HepG2 (cell line): ENCODE measurements at regions not wholly inside any gene's neighbourhood (a gene's known extent, or its start where the extent isn't known, plus 50 kb on each side); places are given as distances from the start of the nearest gene placed in this dataset.

Experiments used
- BCL6 ChIP-seq: IDR thresholded peaks from 2 replicates; pipeline ENCODE4 v1.6.1; 2016; ENCODE audit warnings: missing genetic modification reagents, missing compliant biosample characterization
- BCLAF1 ChIP-seq: fragments of 450-650 bp; IDR thresholded peaks from 2 replicates; pipeline ENCODE4 v1.6.1; 2017; ENCODE audit warnings: mild to moderate bottlenecking
- ERF ChIP-seq: IDR thresholded peaks from 2 replicates; pipeline ENCODE4 v1.6.1; 2018; ENCODE audit warnings: missing biosample characterization, missing genetic modification reagents
- FOXK2 ChIP-seq: fragments of 450-650 bp; IDR thresholded peaks from 2 replicates; pipeline ENCODE4 v1.6.1; 2016
- PAX8 ChIP-seq: sonication (generic); formaldehyde crosslinking; IDR thresholded peaks from 2 replicates; pipeline ENCODE4 v1.8.0; 2022; ENCODE audit warnings: mild to moderate bottlenecking, missing genetic modification reagents, borderline replicate concordance
- POLR2A ChIP-seq, 2 experiments: IDR thresholded peaks; 2 replicates each; pipeline ENCODE4 v1.6.1; 2011; ENCODE audit warnings: low read depth in 2 of 2, low read length in 2 of 2, mild to moderate bottlenecking in 1 of 2, moderate library complexity in 1 of 2; ENCODE audit not compliant: insufficient read depth in 1 of 2
- PTBP1 ChIP-seq: fragments of 200-400 bp; formaldehyde crosslinking; IDR thresholded peaks from 2 replicates; pipeline ENCODE4 v1.6.1; 2018; ENCODE audit warnings: low read length, low read depth; ENCODE audit not compliant: poor library complexity, severe bottlenecking
- RBM22 ChIP-seq: fragments of 200-400 bp; formaldehyde crosslinking; optimal IDR thresholded peaks from 2 replicates; pipeline ENCODE3; 2017; ENCODE audit warnings: mild to moderate bottlenecking, low read length, moderate library complexity
- XBP1 ChIP-seq: sonication (generic); formaldehyde crosslinking; IDR thresholded peaks from 2 replicates; pipeline ENCODE4 v1.5.0; 2020; ENCODE audit warnings: missing genetic modification reagents
- ZBTB33 ChIP-seq: sonication (generic); formaldehyde crosslinking; IDR thresholded peaks from 2 replicates; pipeline ENCODE4 v1.4.0; 2020; ENCODE audit warnings: missing genetic modification reagents
- ZMYM3 ChIP-seq: sonication (generic); formaldehyde crosslinking; IDR thresholded peaks from 2 replicates; pipeline ENCODE4 v1.5.1; 2020; ENCODE audit warnings: mild to moderate bottlenecking, missing genetic modification reagents
- ZNF335 ChIP-seq: sonication (generic); formaldehyde crosslinking; IDR thresholded peaks from 2 replicates; pipeline ENCODE4 v1.4.0; 2020; ENCODE audit warnings: missing genetic modification reagents
- TF ChIP-seq, protein P1 (sequence below): sonication (generic); formaldehyde crosslinking; IDR thresholded peaks from 2 replicates; pipeline ENCODE4 v1.5.0; 2020; ENCODE audit warnings: mild to moderate bottlenecking, missing genetic modification reagents, moderate library complexity
- TF ChIP-seq, protein P2 (sequence below): IDR thresholded peaks from 2 replicates; pipeline ENCODE4 v1.6.1; 2012; ENCODE audit warnings: inconsistent platforms

DNA sequence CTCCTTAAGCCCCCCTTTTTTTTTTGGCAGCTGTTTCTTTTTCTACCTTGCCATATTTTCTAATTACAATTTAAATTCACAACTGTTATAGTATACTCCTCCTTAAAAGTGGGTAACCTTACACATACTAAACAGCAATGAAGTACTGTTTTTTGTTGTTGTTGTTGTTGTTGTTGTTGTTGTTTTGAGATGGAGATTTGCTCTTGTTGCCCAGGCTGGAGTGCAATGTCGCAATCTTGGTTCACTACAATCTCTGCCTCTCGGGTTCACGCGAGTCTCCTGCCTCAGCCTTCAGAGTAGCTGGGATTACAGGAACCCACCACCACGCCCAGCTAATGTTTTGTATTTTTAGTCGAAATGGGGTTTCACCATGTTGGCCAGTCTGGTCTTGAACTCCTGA lies 669.1 kb upstream of the CDH6 start:
- TF ChIP-seq BCLAF1 = no peak
- TF ChIP-seq ZMYM3 (CRISPR knock-in tag) = no peak
- TF ChIP-seq RBM22 = no peak
- TF ChIP-seq, protein P1, sequence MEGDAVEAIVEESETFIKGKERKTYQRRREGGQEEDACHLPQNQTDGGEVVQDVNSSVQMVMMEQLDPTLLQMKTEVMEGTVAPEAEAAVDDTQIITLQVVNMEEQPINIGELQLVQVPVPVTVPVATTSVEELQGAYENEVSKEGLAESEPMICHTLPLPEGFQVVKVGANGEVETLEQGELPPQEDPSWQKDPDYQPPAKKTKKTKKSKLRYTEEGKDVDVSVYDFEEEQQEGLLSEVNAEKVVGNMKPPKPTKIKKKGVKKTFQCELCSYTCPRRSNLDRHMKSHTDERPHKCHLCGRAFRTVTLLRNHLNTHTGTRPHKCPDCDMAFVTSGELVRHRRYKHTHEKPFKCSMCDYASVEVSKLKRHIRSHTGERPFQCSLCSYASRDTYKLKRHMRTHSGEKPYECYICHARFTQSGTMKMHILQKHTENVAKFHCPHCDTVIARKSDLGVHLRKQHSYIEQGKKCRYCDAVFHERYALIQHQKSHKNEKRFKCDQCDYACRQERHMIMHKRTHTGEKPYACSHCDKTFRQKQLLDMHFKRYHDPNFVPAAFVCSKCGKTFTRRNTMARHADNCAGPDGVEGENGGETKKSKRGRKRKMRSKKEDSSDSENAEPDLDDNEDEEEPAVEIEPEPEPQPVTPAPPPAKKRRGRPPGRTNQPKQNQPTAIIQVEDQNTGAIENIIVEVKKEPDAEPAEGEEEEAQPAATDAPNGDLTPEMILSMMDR (CRISPR knock-in tag) = no peak
- no peak for TF ChIP-seq PTBP1
- no peak for TF ChIP-seq FOXK2
- TF ChIP-seq ERF (CRISPR knock-in tag) = no peak
- TF ChIP-seq POLR2A (IDR thresholded peaks at IDR 0.05; ENCODE audit: insufficient read depth in 1 of 2, low read depth in 2 of 2, low read length in 2 of 2) = no peak
- TF ChIP-seq ZBTB33 (CRISPR knock-in tag) = no peak
- no peak for TF ChIP-seq ZNF335 (CRISPR knock-in tag)
- TF ChIP-seq BCL6 = no peak
- TF ChIP-seq XBP1 (CRISPR knock-in tag) = no peak
- TF ChIP-seq, protein P2, sequence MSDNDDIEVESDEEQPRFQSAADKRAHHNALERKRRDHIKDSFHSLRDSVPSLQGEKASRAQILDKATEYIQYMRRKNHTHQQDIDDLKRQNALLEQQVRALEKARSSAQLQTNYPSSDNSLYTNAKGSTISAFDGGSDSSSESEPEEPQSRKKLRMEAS = no peak
- no peak for TF ChIP-seq PAX8 (CRISPR knock-in tag)
